ENCODE measurements at regions not wholly inside any gene's neighbourhood (a gene's known extent, or its start where the extent isn't known, plus 50 kb on each side); places are given as distances from the start of the nearest gene placed in this dataset.

- H3K4me1 ChIP-seq: no peaks in the 10 kb centered on the region
- H3K9me3 ChIP-seq: no peaks in the 10 kb centered on the region
- H3K9ac ChIP-seq: no peak overlapping the region
- H4K20me1 ChIP-seq: no peaks in the 10 kb centered on the region
- no peak overlapping the region for H3K4me2 ChIP-seq
- H3K27me3 ChIP-seq: no peaks in the 10 kb centered on the region
- no peak overlapping the region for H3K4me3 ChIP-seq
- H3K36me3 ChIP-seq: no peaks in the 10 kb centered on the region
- no peak for TF ChIP-seq Cebpa-rat (IDR thresholded peaks at IDR 0.05)
- no peak overlapping the region for H3K27ac ChIP-seq
These were observed 311.3 kb downstream of the TGFB2 start for GRCh38 chr1:218656301-218657037.

DNA sequence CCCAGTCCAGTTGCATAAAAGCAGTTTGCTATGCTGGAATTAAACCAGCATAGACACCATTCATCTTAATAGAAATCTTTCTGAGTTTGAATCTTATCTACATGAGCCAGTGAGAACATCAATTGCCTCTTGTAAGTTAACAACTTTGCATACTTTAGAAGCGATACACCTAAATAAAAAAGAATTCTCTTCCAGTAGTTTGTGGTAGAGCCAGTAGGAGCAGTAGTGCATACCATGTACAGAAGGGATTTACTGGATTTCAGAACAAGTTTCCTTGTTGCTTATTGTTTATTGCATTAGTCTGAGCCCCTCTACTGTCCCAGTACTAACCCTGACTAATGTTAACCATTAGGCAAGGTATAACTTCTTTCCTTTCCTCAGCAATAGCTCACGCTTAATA, 313.1 kb downstream of the TGFB2 start:
- no peak overlapping the region for H3K4me2 ChIP-seq
- TF ChIP-seq Cebpa-rat (IDR thresholded peaks at IDR 0.05): no peak
- H3K27ac ChIP-seq: no peak overlapping the region

GRCh38 chr1:218658899-218659298, 313.8 kb downstream of the TGFB2 start:
- no peak overlapping the region for H3K27ac ChIP-seq
- H3K4me2 ChIP-seq: no peak overlapping the region
- H3K4me3 ChIP-seq: no peak overlapping the region
- H3K4me1 ChIP-seq: no peaks in the 10 kb centered on the region
- no peaks in the 10 kb centered on the region for H4K20me1 ChIP-seq
- H3K36me3 ChIP-seq: no peaks in the 10 kb centered on the region
- H3K9ac ChIP-seq: no peak overlapping the region
- H3K9me3 ChIP-seq: no peaks in the 10 kb centered on the region
- H3K27me3 ChIP-seq: no peaks in the 10 kb centered on the region
- TF ChIP-seq Cebpa-rat (IDR thresholded peaks at IDR 0.05): no peak

More for the DNA sequence above, 313.1 kb downstream of the TGFB2 start:
- Histone ChIP-seq H3K9me3 (no peaks in the 10 kb centered on the region), H3K4me3 (no peak overlapping the region), H3K9ac (no peak overlapping the region), H4K20me1 (no peaks in the 10 kb centered on the region), H3K4me1 (no peaks in the 10 kb centered on the region), H3K27me3 (no peaks in the 10 kb centered on the region), H3K36me3 (no peaks in the 10 kb centered on the region)

DNA sequence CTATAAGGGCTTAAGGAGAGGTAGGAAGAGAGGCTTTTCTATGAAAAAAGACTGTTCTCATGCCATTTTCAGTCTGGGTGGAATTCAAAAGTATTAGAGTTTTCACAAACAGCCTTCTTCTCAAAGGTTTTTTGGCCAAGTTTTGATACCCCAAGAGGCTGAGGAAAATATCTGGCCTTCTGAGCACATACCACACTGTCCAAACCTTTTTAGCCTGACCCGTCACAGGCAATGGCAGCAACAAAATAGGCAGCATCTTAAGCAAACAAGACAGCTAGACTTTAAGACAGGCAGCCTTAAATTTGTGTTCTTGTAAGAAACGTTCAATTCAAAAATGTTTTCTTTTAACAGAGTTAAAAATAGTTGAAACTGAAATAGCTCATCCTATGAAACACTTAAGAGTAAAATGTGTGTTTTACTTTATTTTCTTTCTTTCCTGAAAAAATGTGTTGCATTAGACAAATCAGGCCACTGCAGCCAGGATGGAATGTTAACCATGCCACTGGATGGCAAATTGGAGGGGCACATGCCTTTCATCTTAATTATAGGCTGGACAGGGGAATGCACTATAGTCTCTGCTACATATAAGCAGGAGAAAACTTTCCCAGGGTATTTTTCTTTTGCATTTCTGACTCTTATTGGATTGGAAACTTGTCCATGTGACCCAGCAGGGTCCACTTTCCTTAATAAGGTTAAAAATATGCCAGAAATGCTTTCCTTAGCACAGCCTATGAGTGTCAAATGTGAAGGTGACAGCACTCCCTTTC, 315.0 kb downstream of the TGFB2 start:
- TF ChIP-seq Cebpa-rat (IDR thresholded peaks at IDR 0.05): no peak

GRCh38 chr1:218660678-218661053, 315.5 kb downstream of the TGFB2 start:
- Histone ChIP-seq H3K27ac (no peak overlapping the region), H3K4me2 (no peak overlapping the region), H3K27me3 (no peaks in the 10 kb centered on the region), H4K20me1 (no peaks in the 10 kb centered on the region), H3K4me3 (no peak overlapping the region), H3K4me1 (no peaks in the 10 kb centered on the region), H3K9me3 (no peaks in the 10 kb centered on the region), H3K9ac (no peak overlapping the region), H3K36me3 (no peaks in the 10 kb centered on the region)
- no peak for TF ChIP-seq Cebpa-rat (IDR thresholded peaks at IDR 0.05)

More for the DNA sequence above, 315.0 kb downstream of the TGFB2 start:
- H3K4me2 ChIP-seq: no peak overlapping the region
- H3K9ac ChIP-seq: no peak overlapping the region
- no peaks in the 10 kb centered on the region for H3K27me3 ChIP-seq
- no peak overlapping the region for H3K27ac ChIP-seq
- H3K9me3 ChIP-seq: no peaks in the 10 kb centered on the region
- H4K20me1 ChIP-seq: no peaks in the 10 kb centered on the region
- H3K4me1 ChIP-seq: no peaks in the 10 kb centered on the region
- no peaks in the 10 kb centered on the region for H3K36me3 ChIP-seq
- no peak overlapping the region for H3K4me3 ChIP-seq

- no peak overlapping the region for H3K9ac ChIP-seq
- H3K36me3 ChIP-seq: no peaks in the 10 kb centered on the region
- H3K4me1 ChIP-seq: no peaks in the 10 kb centered on the region
- no peak overlapping the region for H3K4me2 ChIP-seq
- no peaks in the 10 kb centered on the region for H4K20me1 ChIP-seq
- no peak overlapping the region for H3K4me3 ChIP-seq
- H3K27ac ChIP-seq: no peak overlapping the region
- H3K27me3 ChIP-seq: no peaks in the 10 kb centered on the region
- no peak for TF ChIP-seq Cebpa-rat (IDR thresholded peaks at IDR 0.05)
- H3K9me3 ChIP-seq: no peaks in the 10 kb centered on the region
These were observed 316.3 kb downstream of the TGFB2 start for GRCh38 chr1:218661411-218661810.

DNA sequence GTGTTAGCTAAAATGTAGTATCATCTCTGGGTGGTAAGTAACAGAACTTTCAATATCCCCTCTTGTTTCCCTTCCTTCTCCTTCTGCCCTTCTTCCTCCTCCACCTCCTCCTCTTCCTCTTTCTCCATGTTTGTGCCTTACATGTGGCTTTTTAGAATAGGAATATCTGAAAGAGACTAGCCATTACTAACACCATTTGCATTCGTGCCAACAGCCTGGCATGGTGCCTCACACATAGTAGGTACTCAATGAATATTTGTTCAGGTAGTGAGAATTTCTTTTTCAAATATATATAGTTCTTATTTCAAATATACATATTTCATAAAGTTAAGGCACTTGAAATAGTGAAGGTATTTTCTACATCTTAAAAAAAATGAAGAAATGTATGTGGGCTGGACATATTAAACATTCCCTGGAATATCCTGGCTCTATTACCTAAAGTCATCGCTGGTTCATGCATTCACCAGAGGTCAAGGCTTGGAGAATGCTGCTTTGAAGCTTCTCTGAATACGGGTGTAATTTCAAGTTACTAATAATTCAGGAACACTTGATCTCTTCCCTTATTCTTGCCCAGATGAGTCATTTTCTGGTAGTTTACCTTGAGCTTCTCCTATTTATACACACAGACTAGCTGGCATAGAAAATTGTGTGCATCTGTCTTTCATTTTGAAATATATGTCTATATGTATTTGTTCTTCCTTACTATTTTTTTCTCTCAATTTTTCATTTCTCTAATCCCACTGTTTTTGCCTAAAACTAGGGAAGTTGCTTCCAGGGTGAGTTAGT, 319.4 kb downstream of the TGFB2 start:
- H3K27ac ChIP-seq: no peak overlapping the region
- H3K4me3 ChIP-seq: no peak overlapping the region
- no peaks in the 10 kb centered on the region for H3K4me1 ChIP-seq
- H3K27me3 ChIP-seq: no peaks in the 10 kb centered on the region
- TF ChIP-seq Cebpa-rat (IDR thresholded peaks at IDR 0.05): no peak
- no peaks in the 10 kb centered on the region for H3K36me3 ChIP-seq
- H3K9me3 ChIP-seq: no peaks in the 10 kb centered on the region
- H4K20me1 ChIP-seq: no peaks in the 10 kb centered on the region
- no peak overlapping the region for H3K9ac ChIP-seq
- H3K4me2 ChIP-seq: no peak overlapping the region

- Histone ChIP-seq H4K20me1 (no peaks in the 10 kb centered on the region), H3K4me2 (no peak overlapping the region), H3K36me3 (no peaks in the 10 kb centered on the region), H3K27me3 (no peaks in the 10 kb centered on the region), H3K4me3 (no peak overlapping the region), H3K9me3 (no peaks in the 10 kb centered on the region), H3K4me1 (no peaks in the 10 kb centered on the region), H3K9ac (no peak overlapping the region), H3K27ac (no peak overlapping the region)
- no peak for TF ChIP-seq Cebpa-rat (IDR thresholded peaks at IDR 0.05)
These were observed 320.1 kb downstream of the TGFB2 start for GRCh38 chr1:218665221-218665620.

- no peak for TF ChIP-seq Cebpa-rat (IDR thresholded peaks at IDR 0.05)
- Histone ChIP-seq H3K27me3 (no peaks in the 10 kb centered on the region), H4K20me1 (no peaks in the 10 kb centered on the region), H3K4me3 (no peak overlapping the region), H3K4me1 (no peaks in the 10 kb centered on the region), H3K27ac (no peak overlapping the region), H3K9me3 (no peaks in the 10 kb centered on the region), H3K9ac (no peak overlapping the region), H3K4me2 (no peak overlapping the region), H3K36me3 (no peaks in the 10 kb centered on the region)
These were observed 321.1 kb downstream of the TGFB2 start for GRCh38 chr1:218666263-218666662.
